ENCODE measurements at regions not wholly inside any gene's neighbourhood (a gene's known extent, or its start where the extent isn't known, plus 50 kb on each side); places are given as distances from the start of the nearest gene placed in this dataset.

DNA sequence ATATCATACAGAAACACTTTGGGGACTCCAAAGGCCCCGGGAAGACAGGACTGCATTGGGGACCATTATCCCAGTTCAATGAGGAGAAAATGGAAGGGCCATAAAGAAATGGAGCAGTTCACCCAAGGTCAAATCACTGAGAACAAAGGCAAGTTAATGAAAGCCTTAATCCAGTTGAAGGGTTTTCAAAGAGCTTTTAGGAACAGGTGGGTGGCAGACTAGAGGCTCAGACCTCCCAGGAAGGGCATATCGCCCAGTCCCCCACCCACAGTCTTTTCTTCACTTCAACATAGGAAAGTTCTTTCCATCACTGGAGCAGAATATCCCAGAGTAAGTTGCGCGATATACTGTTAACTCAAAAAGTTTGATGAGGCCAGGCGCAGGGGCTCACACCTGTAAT lies 136.1 kb upstream of the CCND2 start:
- peaks cover 9% of the 10 kb centered on the region for H3K9me3 Mint-ChIP-seq (ENCODE audit: unreplicated experiment)
- DNase-seq: no peak

GRCh38 chr12:4137015-4137414 lies 136.5 kb upstream of the CCND2 start:
- TF ChIP-seq, protein P1, sequence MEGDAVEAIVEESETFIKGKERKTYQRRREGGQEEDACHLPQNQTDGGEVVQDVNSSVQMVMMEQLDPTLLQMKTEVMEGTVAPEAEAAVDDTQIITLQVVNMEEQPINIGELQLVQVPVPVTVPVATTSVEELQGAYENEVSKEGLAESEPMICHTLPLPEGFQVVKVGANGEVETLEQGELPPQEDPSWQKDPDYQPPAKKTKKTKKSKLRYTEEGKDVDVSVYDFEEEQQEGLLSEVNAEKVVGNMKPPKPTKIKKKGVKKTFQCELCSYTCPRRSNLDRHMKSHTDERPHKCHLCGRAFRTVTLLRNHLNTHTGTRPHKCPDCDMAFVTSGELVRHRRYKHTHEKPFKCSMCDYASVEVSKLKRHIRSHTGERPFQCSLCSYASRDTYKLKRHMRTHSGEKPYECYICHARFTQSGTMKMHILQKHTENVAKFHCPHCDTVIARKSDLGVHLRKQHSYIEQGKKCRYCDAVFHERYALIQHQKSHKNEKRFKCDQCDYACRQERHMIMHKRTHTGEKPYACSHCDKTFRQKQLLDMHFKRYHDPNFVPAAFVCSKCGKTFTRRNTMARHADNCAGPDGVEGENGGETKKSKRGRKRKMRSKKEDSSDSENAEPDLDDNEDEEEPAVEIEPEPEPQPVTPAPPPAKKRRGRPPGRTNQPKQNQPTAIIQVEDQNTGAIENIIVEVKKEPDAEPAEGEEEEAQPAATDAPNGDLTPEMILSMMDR (IDR thresholded peaks at IDR 0.05; ENCODE audit: partially characterized antibody, unreplicated experiment): no peak
- no peaks in the 10 kb centered on the region for H3K36me3 Mint-ChIP-seq (ENCODE audit: unreplicated experiment)
- H3K4me1 Mint-ChIP-seq (ENCODE audit: low read depth, unreplicated experiment): peaks cover 24% of the 10 kb centered on the region
- no peak overlapping the region for H3K27ac Mint-ChIP-seq (ENCODE audit: unreplicated experiment)
- peaks cover 7% of the 10 kb centered on the region for H3K27me3 Mint-ChIP-seq (ENCODE audit: unreplicated experiment)
- DNase-seq: no peak
- no peak overlapping the region for H3K4me3 Mint-ChIP-seq (ENCODE audit: unreplicated experiment)
- H3K9me3 Mint-ChIP-seq (ENCODE audit: unreplicated experiment): peaks cover 9% of the 10 kb centered on the region

More for the DNA sequence above, 136.1 kb upstream of the CCND2 start:
- no peaks in the 10 kb centered on the region for H3K36me3 Mint-ChIP-seq (ENCODE audit: unreplicated experiment)
- TF ChIP-seq, protein P1 (IDR thresholded peaks at IDR 0.05; ENCODE audit: partially characterized antibody, unreplicated experiment): no peak
- peaks cover 7% of the 10 kb centered on the region for H3K27me3 Mint-ChIP-seq (ENCODE audit: unreplicated experiment)
- no peak overlapping the region for H3K4me3 Mint-ChIP-seq (ENCODE audit: unreplicated experiment)
- H3K27ac Mint-ChIP-seq (ENCODE audit: unreplicated experiment): no peak overlapping the region
- H3K4me1 Mint-ChIP-seq (ENCODE audit: low read depth, unreplicated experiment): peaks cover 24% of the 10 kb centered on the region

- no peak overlapping the region for H3K4me3 Mint-ChIP-seq (ENCODE audit: unreplicated experiment)
- no peaks in the 10 kb centered on the region for H3K36me3 Mint-ChIP-seq (ENCODE audit: unreplicated experiment)
- peaks cover 24% of the 10 kb centered on the region for H3K4me1 Mint-ChIP-seq (ENCODE audit: low read depth, unreplicated experiment)
- H3K27me3 Mint-ChIP-seq (ENCODE audit: unreplicated experiment): peaks cover 7% of the 10 kb centered on the region
- no peak for DNase-seq
- TF ChIP-seq, protein P1 (IDR thresholded peaks at IDR 0.05; ENCODE audit: partially characterized antibody, unreplicated experiment): no peak
- H3K27ac Mint-ChIP-seq (ENCODE audit: unreplicated experiment): no peak overlapping the region
- peaks cover 9% of the 10 kb centered on the region for H3K9me3 Mint-ChIP-seq (ENCODE audit: unreplicated experiment)
These were observed 137.5 kb upstream of the CCND2 start for GRCh38 chr12:4135919-4136605.

DNA sequence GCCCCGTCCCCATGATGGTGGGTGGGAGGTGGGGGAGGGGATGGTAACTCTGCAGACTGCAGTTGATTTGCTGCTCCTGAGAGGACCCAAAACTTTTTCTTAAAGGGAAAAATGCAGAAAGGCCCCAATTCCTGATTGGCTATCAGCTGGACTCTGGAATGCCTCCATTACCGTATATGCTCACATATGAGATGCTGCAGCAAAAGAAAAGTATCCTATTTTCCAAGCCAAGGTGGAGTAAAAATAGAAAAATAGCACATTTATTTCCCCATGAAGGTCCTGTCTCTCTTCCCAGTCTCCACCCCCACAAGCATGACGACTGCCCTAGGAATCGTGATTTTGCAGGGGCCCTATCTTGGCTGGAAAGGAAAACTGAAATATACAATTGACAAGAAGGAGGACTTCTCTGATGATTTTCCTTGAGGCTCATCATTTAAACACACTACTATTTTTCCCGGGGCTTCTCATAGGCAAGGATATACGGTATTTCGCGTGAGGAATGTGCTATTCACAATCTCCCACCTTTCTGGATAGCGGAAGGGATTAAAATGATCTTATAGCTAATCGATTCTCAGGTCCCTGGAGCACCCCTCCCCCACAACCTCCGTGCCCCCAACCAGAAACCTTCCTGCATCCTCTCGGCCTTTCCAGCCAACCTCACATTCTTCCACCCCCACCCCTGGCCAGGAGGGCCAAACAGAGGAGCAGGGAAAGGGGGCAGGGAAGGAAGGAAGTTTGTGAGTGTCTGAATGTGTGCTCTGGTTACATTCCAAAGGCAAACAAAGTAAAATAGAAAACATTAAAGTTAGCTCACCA lies 138.9 kb upstream of the CCND2 start:
- peak overlapping the region; percentile 3 for H3K27ac Mint-ChIP-seq (ENCODE audit: unreplicated experiment)
- no peaks in the 10 kb centered on the region for H3K36me3 Mint-ChIP-seq (ENCODE audit: unreplicated experiment)
- H3K4me1 Mint-ChIP-seq (ENCODE audit: low read depth, unreplicated experiment): peaks cover 24% of the 10 kb centered on the region
- peaks cover 7% of the 10 kb centered on the region for H3K27me3 Mint-ChIP-seq (ENCODE audit: unreplicated experiment)
- no peak for DNase-seq
- peaks cover 7% of the 10 kb centered on the region for H3K9me3 Mint-ChIP-seq (ENCODE audit: unreplicated experiment)
- H3K4me3 Mint-ChIP-seq (ENCODE audit: unreplicated experiment): peak overlapping the region; percentile 67
- TF ChIP-seq, protein P1 (IDR thresholded peaks at IDR 0.05; ENCODE audit: partially characterized antibody, unreplicated experiment): no peak
